RWPE2 (cell line): ENCODE measurements at regions not wholly inside any gene's neighbourhood (a gene's known extent, or its start where the extent isn't known, plus 50 kb on each side); places are given as distances from the start of the nearest gene placed in this dataset.

Experiments used
- ATAC-seq: fragments of 200-7000 bp; cut with Tn5 transposase; 3 replicates; pipeline ENCODE4 v1.9.1; 2021; ENCODE audit warnings: low read depth
- DNase-seq: peaks from one replicate; pipeline ENCODE4 v3.0.0-alpha.2; 2020; ENCODE audit warnings: low spot score
- H3K27ac ChIP-seq: fragments of 450-650 bp; 2 replicates; pipeline ENCODE4 v1.5.1; 2017; ENCODE audit warnings: mild to moderate bottlenecking; ENCODE audit not compliant: poor library complexity, severe bottlenecking
- H3K27me3 ChIP-seq: fragments of 250-450 bp; sonication (Bioruptor Pico); 2 replicates; pipeline ENCODE4 v1.5.1; 2021; ENCODE audit warnings: mild to moderate bottlenecking, moderate library complexity; ENCODE audit not compliant: insufficient read depth, poor library complexity, severe bottlenecking
- H3K36me3 ChIP-seq: fragments of 250-450 bp; sonication (Bioruptor Pico); 2 replicates; pipeline ENCODE4 v1.5.1; 2020; ENCODE audit warnings: low read depth, mild to moderate bottlenecking, moderate library complexity
- H3K4me1 ChIP-seq: fragments of 250-450 bp; sonication (Bioruptor Pico); 2 replicates; pipeline ENCODE4 v1.5.1; 2021; ENCODE audit warnings: mild to moderate bottlenecking, moderate library complexity; ENCODE audit not compliant: insufficient read depth, poor library complexity, severe bottlenecking
- H3K4me3 ChIP-seq: fragments of 250-450 bp; sonication (Bioruptor Pico); 2 replicates; pipeline ENCODE4 v1.5.1; 2021; ENCODE audit warnings: mild to moderate bottlenecking, moderate library complexity; ENCODE audit not compliant: severe bottlenecking
- H3K9me3 ChIP-seq: fragments of 250-450 bp; sonication (Bioruptor Pico); 2 replicates; pipeline ENCODE4 v1.5.1; 2021; ENCODE audit warnings: mild to moderate bottlenecking, moderate library complexity; ENCODE audit not compliant: severe bottlenecking
- CTCF ChIP-seq: fragments of 450-650 bp; IDR thresholded peaks from one replicate; pipeline ENCODE4 v1.5.1; 2017; ENCODE audit warnings: mild to moderate bottlenecking, moderate library complexity; ENCODE audit not compliant: poor library complexity, severe bottlenecking

GRCh38 chrX:20369468-20369867 lies 102.8 kb upstream of the RPS6KA3 start:
- Histone ChIP-seq H3K36me3 (no peaks in the 10 kb centered on the region), H3K27me3 (no peaks in the 10 kb centered on the region), H3K4me3 (no peak overlapping the region), H3K27ac (no peak overlapping the region), H3K4me1 (no peaks in the 10 kb centered on the region), H3K9me3 (no peaks in the 10 kb centered on the region)
- TF ChIP-seq CTCF, result no peak
- DNase-seq, result no peak
- no peak for ATAC-seq

- H3K27me3 ChIP-seq, result no peaks in the 10 kb centered on the region
- no peaks in the 10 kb centered on the region for H3K9me3 ChIP-seq
- ATAC-seq, result no peak
- no peak for TF ChIP-seq CTCF
- DNase-seq, result no peak
- no peaks in the 10 kb centered on the region for H3K4me1 ChIP-seq
- no peak overlapping the region for H3K4me3 ChIP-seq
- H3K27ac ChIP-seq, result no peak overlapping the region
- H3K36me3 ChIP-seq, result no peaks in the 10 kb centered on the region
Observed at GRCh38 chrX:20364238-20364637, 97.5 kb upstream of the RPS6KA3 start.

- no peaks in the 10 kb centered on the region for H3K4me1 ChIP-seq
- H3K36me3 ChIP-seq, result no peaks in the 10 kb centered on the region
- no peaks in the 10 kb centered on the region for H3K9me3 ChIP-seq
- DNase-seq (no peak), ATAC-seq (no peak)
- H3K27me3 ChIP-seq, result no peaks in the 10 kb centered on the region
- H3K4me3 ChIP-seq, result no peak overlapping the region
- H3K27ac ChIP-seq, result no peak overlapping the region
- TF ChIP-seq CTCF, result no peak
Observed at GRCh38 chrX:20363275-20363674, 96.6 kb upstream of the RPS6KA3 start.

GRCh38 chrX:20362268-20363267 lies 95.9 kb upstream of the RPS6KA3 start:
- TF ChIP-seq CTCF, result no peak
- Histone ChIP-seq H3K27ac (no peak overlapping the region), H3K4me3 (no peak overlapping the region), H3K4me1 (no peaks in the 10 kb centered on the region), H3K27me3 (no peaks in the 10 kb centered on the region), H3K36me3 (no peaks in the 10 kb centered on the region), H3K9me3 (no peaks in the 10 kb centered on the region)
- ATAC-seq (no peak), DNase-seq (no peak)

GRCh38 chrX:20361890-20362262 lies 95.2 kb upstream of the RPS6KA3 start:
- H3K27me3 ChIP-seq, result no peaks in the 10 kb centered on the region
- H3K36me3 ChIP-seq, result no peaks in the 10 kb centered on the region
- no peaks in the 10 kb centered on the region for H3K4me1 ChIP-seq
- no peaks in the 10 kb centered on the region for H3K9me3 ChIP-seq
- no peak overlapping the region for H3K4me3 ChIP-seq
- H3K27ac ChIP-seq, result no peak overlapping the region
- no peak for DNase-seq
- no peak for ATAC-seq
- TF ChIP-seq CTCF, result no peak
